Pons (tissue), 1 donor: ENCODE measurements at regions not wholly inside any gene's neighbourhood (a gene's known extent, or its start where the extent isn't known, plus 50 kb on each side); places are given as distances from the start of the nearest gene placed in this dataset.

Experiments
- DNase-seq: peaks from one replicate; pipeline ENCODE4 v3.0.0-alpha.2; 2016; ENCODE audit warnings: low spot score

DNA sequence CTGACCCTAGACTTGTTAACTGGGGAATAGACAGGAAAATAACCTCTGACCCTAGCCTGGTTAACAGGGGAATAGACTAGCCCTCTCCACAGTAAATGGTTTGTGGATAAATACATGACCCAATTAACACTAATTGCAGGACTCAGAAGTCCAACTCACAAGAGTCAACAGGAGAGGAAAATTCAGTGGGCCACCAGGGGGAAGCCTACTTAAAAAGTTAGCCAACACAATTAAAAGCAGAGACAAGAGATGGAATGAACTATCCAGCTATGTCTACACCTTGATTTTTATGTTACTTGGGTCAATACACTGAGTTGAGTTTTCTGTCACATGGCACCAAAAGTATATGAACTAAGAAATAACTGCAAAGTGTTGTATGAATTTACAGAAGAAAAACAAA is 158.8 kb upstream of the SLC39A10 start:
- DNase-seq: peak; percentile 44

DNA sequence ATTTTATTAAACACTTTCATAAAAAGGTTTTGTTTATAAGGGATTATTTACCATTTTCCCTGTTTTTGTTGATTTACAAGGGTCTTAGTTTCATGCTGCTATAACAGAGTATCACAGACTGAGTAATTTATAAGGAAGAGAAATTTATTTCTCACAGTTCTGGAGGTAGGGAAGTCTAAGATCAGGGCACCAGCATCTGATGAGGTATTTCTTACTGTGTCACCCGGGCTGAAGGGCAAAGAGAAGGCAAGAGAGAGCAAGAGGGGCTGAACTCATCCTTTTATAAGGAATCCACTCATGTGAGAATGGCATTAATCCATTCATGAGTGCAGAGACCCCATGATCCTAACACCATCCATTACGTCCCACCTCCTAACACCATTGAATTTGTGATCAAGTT is 160.0 kb upstream of the SLC39A10 start:
- DNase-seq: no peak

DNA sequence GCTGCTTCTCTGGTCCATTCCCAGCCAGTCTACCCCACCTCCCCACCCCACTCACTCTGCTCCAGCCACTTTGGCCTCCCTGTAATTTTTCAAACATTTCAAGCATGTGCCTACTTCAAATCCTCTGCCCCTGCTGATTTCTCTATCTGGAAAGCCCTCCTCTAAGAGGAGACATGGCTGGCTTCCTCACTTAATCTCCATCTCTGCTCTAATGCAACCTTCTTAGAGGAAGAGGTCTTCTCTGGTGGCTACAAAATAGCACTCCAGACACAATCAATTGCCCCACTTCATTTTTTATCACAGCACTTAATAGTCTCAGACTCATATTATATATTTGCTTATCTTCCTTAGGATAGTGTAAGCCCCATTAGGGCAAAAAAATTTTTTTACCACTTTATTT is 161.1 kb upstream of the SLC39A10 start:
- DNase-seq: no peak

DNA sequence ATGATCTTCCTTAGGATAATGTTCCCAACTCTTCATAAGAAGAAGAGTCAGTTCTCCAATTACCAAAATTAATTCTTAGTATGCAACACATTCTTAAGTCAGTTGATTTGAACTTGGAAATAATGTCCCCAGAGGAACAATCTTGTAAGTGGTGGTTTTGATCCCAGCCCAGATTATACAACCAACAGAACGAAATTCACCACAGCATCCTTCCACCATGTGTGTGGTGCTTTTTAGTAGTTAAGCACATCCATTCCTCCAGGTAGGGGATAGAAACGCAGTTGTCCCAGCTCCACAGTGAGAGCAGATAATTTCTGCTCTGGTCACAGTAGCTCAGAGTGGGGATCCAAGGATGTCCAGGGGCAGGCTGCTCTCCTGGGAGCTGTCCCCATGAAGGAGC is 161.7 kb upstream of the SLC39A10 start:
- no peak for DNase-seq

DNA sequence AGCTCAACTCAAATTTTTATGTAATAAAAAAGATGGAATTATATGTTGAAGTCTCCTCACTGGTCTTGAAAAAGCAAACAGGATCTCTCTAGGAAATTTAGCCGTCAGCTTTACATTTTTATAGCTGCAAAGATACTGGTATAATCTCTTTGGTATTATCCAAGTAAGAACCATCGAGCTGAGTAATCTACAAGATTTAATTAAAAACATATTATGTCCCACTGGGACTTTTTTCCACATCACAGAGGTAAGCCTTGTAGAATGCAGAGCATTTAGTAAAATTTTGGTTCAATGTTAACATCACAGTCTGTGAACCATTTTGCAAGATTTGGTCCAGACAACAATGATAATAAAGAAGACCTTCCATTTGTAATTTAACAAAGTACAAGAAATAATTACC is 162.6 kb upstream of the SLC39A10 start:
- no peak for DNase-seq

DNA sequence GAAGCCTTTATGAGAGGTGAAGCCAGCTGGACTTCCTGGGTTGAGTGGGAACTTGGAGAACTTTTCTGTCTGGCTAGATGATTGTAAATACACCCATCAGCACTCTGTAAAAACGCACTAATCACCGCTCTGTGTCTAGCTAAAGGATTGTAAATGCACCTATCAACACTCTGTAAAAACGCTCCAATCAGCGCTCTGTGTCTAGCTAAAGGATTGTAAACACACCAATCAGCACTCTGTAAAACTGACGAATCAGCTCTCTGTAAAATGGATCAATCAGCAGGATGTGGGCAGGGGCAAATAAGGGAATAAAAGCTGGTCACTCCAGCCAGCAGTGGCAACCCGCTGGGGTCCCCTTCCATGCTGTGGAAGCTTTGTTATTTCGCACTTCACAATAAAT is 163.6 kb upstream of the SLC39A10 start:
- DNase-seq: no peak

DNA sequence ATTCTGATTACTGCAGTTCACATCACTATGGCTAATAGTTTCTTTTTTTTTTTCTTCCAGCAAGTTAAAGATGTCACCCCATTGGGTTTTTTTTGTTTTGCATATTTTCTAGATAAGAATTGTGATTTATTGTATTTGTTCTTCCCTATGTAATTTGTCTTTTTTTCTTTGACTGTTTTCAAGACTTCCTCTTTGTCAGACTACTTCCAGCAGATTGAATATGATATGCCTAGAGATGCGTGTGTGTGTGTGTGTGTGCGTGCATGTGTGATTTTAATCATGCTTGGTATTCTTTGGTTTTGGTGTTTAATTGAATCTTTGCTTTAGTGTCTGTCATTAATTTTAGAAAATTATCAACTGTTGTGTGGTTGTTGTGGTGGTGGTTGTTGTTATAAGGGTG is 166.7 kb upstream of the SLC39A10 start:
- DNase-seq: no peak

DNA sequence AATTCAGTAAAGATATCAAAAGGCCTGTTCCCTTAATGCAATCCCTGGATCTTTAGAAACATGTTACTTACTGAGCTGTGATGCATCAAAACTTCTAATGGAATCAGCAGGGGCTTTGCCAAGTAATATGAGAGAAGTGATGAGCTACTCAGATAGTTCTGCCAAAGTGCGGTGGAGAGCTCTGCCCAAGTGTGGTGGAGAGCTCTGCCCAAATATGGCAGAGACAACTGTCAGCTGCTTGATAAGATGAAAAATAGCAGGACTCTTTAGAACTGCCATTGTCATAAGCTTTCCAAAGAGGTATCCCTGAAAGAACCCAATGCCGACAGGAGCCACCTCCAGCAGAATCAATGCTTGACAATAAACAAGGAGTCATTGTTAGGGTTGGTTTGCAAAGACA is 167.9 kb upstream of the SLC39A10 start:
- DNase-seq: no peak

DNA sequence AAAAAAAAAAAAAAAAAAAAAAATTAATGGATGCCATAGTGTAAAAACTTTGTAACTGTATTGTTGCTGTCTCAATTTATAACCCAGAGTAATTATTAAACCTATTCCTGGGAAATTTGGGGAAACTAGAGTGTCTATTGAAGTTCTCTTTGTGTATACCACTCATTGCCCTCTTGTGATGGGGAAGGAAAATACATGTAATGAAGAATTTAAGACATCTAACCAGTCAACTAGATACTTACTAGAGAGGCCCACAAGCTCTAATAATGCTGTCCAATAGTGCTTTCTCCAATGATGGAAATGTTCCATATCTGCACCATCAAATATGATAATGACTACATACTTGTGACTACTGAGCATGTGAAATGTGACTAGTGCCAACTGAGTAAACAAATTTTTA is 168.5 kb upstream of the SLC39A10 start:
- DNase-seq: no peak

DNA sequence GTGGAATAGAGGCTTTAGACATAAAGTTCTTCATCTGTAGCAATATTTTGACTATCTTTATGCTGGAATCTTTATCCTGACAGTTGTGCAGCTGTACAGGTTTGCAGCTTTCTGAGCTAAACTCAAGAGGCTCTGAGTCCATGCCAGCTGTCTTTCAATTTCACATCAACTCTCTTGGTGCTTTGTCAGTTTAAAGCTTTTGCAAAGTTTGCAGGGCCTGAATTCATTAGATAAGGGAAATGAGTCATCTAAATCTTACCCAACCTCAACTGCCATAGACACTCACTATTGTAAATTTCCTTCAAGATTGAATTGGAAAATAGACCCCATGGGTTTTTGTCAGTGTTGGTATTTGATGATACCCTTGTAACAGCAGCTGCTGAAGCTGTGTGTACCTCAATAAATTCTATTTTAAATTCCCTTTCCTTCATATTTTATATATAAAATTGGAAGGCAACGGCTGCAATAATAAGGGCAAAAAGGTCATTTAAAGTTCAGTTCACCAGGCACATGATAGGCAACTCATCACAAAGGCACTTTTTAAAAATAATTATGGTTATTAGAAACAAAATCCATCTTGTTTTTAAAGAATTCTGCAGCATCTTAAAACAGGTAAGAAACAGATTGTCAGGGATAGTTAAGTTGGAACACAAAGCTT is 169.9 kb upstream of the SLC39A10 start:
- no peak for DNase-seq

DNA sequence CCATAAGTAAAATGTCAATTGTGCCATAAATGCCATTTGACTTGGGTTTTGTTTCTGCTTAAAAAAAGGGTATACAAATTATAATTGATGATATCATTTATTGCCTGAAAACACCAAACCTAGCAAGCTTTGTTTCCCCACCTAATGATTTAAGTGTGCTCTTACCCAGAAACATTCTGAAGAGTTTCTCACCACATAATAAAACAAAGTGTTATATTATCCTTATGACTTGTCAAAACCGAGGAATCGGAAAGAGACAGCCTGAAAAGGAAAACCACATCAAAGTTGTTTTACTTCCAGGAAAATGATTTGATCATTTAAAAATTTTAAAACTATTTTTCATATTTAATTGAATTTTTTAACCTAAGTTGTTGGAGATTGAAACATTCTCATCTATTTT is 170.5 kb upstream of the SLC39A10 start:
- DNase-seq: no peak

DNA sequence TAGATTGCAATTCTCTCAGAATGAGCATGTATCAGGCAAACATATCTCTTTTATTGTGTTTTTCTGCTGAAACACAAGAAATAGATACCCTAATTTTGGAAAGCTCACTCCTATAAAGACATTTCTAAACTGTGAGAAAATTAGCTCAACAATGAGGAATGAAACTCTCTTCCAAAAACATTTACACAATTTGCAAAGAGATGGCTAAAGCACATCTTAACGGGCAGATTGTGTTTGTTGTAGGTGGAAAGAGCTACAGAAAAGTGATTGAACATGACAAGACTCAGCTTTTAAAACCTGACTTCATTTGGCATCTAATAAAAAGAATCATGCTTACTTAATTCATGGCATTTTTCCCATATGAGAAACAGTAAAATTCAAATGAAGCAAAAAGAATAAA is 175.0 kb upstream of the SLC39A10 start:
- no peak for DNase-seq

DNA sequence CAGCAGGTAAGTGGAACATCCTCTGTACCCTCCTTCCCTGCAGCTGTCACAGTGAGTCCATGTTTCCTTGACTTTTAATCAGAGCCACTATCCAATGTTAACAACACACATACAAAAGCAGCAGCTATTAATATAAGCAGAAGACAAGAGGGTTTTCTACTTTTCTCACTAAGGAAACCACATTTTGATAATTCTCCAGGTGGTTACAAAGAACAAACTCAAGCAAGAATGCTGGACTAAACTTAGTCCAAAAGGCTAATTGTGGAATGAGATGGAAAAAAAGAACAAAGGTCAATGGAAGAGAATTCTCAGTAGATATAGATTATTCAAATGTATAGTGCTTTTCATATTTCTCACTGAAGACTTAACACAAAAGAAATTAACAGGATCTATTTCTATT is 176.9 kb upstream of the SLC39A10 start:
- DNase-seq: no peak

DNA sequence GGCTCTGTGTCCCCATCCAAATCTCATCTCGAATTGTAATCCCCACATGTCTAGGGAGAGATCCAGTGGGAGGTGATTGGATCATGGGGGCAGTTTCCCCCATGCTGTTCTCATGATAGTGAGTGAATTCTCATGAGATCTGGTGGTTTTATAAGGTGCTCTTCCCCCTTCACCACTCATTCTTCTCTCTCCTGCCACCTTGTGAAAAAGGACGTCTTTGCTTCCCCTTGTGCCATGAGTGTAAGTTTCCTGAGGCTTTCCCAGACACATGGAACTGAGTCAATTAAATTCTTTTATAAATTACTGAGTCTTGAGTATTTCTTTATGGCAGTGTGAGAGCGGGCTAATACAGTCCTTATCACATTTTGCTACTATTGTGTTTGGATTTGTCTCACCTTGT is 177.6 kb upstream of the SLC39A10 start:
- no peak for DNase-seq

DNA sequence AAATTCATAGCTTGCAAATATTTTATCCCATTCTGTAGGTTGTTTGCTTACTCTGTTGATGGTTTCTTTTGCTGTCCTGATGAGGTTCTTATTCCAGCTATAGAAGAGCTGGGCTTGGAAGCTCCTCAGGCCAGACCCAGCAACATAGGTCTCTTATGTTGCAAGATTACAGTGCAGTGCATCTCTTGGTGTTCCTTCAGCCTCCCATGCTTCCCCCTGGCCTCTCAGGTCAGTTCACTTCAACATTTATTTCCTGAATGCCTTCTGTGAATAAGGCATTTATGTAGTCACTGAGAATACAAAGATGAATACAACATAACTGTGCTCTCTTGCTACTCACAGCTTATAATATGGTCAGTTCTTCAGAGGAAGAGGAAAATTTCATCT is 179.0 kb upstream of the SLC39A10 start:
- DNase-seq: no peak

DNA sequence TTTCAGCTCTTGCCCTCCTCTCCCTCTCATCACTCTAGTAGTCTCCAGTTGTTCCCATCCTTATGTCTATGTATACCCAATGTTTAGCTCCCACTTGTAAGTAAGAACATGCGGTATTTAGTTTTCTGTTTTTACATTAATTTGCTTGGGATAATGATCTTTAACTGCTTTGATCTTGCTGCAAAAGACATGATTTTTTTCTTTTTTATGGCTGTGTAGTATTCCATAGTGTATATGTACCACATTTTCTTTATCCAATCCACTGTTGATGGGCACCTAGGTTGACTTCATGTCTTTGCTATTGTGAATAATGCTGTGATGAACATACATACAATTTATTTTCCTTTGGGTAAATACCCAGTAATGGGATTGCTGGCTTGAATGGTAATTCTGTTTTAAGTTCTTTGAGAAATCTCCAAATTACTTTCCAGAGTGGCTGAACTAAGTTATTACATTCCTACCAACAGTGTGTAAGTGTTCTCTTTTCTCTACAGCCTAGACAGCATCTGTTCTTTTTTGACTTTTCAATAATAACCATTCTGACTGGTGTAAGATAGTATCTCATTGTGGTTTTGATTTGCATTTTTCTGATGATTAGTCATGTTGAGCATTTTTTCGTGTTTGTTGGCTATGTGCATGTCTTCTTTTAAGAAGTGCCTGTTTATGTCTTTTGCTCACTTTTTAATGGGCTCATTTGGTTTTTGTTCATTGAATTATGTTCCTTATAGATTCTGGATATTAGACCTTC is 179.6 kb upstream of the SLC39A10 start:
- DNase-seq: no peak

DNA sequence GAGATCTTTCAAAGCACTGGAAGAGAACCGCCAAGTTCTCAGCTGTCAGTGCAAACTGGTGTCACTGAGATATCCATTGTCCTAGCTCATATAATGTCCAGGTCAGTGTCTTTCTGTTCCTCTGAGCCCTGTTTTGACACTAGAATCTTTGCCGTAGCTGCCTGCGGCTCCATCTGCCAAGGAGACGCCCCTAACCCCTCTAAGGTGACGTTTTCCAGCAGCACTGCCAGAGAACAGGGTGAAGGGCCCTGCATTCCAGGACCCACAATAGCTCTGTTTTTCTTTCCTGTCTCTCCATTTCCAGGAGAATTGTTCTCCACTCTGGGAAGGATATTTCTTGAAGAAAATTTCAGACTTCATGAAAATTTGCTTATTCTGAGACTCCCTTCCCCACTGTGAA is 181.7 kb upstream of the SLC39A10 start:
- DNase-seq: no peak

DNA sequence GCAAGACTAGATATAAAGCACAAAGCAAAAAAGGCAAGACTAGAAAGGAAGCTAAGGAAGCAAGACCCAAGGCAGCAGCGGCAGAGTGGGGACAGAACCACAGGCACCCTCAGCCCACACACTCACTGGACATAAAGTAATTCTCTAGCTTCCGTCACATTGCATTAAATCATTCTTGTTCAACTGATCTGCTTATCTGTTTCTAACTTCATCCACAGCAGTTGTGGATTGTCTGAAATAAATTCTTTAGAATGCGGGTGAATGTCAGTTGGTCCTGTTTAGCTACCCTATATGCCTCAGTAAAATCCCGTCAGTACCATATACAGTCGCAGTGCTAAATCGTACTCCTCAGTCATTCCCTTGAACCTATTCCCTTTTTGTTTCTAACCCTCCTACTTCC is 183.2 kb upstream of the SLC39A10 start:
- no peak for DNase-seq

DNA sequence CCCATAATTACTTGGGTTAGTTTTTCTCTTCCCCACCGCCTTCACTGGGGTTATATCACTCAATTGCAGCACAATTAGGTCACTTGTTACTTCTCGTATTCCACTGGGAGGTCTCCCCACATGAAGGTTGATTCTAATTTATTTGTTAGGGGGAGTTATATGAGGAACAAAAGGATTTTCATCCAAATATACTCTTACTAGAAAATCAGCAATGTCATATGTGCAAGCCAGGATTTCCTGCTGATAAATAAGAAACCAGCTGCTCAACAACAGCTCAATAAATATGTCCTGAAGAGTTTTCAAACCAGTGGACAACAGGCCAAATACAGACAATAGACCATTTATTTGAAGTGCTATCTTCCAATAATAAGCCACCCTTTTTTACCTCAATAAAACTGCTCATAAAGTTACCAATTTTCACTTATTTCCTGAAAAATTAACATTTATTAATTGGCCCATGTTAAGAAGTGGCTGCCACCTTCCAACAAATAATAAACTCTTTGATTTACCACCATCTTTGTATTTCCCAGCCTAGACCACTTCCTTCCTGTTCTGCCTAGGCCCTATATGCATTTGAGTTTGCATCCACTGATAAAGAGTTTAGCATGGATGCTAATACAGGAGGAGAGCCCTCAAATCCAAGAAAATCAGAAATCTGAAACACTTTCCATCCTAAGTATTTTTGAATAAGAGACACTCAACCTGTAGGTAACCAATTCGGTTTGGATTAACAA is 184.4 kb upstream of the SLC39A10 start:
- DNase-seq: no peak

DNA sequence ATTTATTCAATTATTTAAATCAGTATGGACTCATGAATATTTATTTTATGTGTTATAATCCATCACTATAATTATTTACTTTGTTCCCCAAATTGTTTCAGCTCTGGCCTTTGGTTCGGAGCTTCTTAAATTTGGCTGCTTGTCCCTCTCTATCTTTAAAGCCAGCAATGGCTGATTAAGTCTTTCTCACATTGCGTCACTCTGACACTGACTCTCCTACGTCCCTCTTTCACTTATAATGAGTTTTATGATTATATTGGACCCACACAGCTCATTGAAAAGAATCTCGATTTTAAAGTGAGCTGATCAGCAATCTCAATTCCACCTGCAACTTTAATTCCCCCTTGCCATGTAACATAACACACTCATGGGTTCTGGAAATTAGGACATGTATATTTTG is 185.2 kb upstream of the SLC39A10 start:
- DNase-seq: no peak

DNA sequence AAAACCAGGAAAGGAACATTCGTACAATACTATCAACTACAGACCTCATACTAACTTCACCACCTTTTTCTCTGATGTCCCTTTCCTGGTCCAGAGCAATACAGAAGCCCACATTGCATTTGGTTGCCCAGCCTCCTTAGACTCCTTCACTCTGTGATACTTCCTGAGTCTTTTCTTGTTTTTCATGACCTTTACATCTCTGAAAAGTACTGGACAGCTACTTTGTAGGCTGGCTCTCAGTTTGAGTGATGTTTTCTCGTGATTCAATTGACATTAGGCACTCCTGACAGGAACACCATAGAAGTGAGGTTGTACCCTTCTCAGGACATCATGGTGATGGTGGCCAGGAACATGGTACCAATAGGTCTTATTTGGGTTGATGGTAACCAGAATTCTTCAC is 185.9 kb upstream of the SLC39A10 start:
- no peak for DNase-seq

DNA sequence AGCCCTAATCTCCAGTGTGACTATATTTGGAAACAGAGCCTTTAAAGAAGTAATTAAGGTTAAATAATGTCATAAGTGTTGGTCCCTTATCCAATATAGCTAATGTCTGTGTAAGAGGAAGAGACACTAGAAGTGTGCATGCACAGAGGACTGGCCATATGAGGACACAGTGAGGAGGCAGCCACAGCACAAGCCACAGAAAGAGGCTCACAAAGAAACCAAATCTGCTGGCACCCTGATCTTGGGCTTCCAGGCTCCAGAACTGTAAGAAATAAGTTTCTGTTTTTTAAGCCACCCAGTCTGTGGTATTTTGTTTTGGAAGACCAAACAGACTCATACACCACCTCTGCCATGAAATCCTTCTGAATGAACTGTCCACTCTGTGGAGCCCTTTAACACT is 186.4 kb upstream of the SLC39A10 start:
- no peak for DNase-seq

DNA sequence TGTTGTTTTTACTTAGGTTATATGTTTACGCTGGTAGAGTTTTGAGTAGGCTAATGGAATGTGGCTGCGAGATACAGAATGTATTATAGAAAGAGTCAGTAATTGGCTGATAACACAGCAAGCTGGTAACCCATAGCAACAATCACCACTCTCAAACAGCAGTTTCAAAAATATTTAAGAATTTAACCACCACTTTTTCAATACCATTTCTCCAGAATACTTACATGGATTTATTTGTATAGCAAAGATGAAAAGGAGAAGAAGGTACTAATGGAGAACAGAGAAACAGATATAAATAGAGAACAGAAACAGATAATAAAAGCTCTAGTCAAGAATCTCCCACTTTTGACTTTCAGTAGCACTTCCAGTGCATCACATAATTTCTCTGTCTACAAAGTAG is 188.3 kb upstream of the SLC39A10 start:
- DNase-seq: no peak
